MM.1S (cell line): ENCODE measurements at regions not wholly inside any gene's neighbourhood (a gene's known extent, or its start where the extent isn't known, plus 50 kb on each side); places are given as distances from the start of the nearest gene placed in this dataset.
A peak's percentile ranks its signal among the peaks of the same experiment; 100 is the strongest.

Experiments
- DNase-seq: peaks from one replicate; pipeline ENCODE4 v3.0.0-alpha.2; 2015
- H2AFZ ChIP-seq: fragments of 300-600 bp; sonication (generic); 2 replicates; pipeline ENCODE4 v1.6.0; 2016; ENCODE audit warnings: antibody characterized with exemption, low read length
- H3F3A ChIP-seq: fragments of 300-600 bp; sonication (generic); 2 replicates; pipeline ENCODE4 v1.6.1; 2016; ENCODE audit warnings: mild to moderate bottlenecking, antibody characterized with exemption, low read length, moderate library complexity, mixed read lengths; ENCODE audit not compliant: insufficient read depth
- H3K27ac ChIP-seq: fragments of 300-600 bp; sonication (generic); 2 replicates; pipeline ENCODE4 v1.5.1; 2016; ENCODE audit warnings: mild to moderate bottlenecking, low read length
- H3K27me3 ChIP-seq: fragments of 300-600 bp; sonication (generic); replicated peaks from 2 replicates; pipeline ENCODE4 v1.6.0; 2016; ENCODE audit warnings: low read length; ENCODE audit not compliant: insufficient read depth
- H3K36me3 ChIP-seq: fragments of 300-600 bp; sonication (generic); replicated peaks from 2 replicates; pipeline ENCODE4 v1.6.1; 2016; ENCODE audit warnings: mild to moderate bottlenecking, low read length, mixed read lengths; ENCODE audit not compliant: insufficient read depth
- H3K4me1 ChIP-seq: fragments of 300-600 bp; sonication (generic); 2 replicates; pipeline ENCODE4 v1.6.1; 2016; ENCODE audit warnings: low read length, mixed read lengths
- H3K4me2 ChIP-seq: fragments of 300-600 bp; sonication (generic); 2 replicates; pipeline ENCODE4 v1.6.0; 2016; ENCODE audit warnings: low read depth, low read length
- H3K4me3 ChIP-seq: fragments of 300-600 bp; sonication (generic); 2 replicates; pipeline ENCODE4 v1.5.1; 2016; ENCODE audit warnings: low read length, mixed read lengths
- H3K79me2 ChIP-seq: fragments of 300-600 bp; sonication (generic); 2 replicates; pipeline ENCODE4 v1.6.1; 2016; ENCODE audit warnings: mixed run types, low read length, mixed read lengths
- H3K9ac ChIP-seq: fragments of 300-600 bp; sonication (generic); 2 replicates; pipeline ENCODE4 v1.6.1; 2016; ENCODE audit warnings: low read length, mixed read lengths
- H3K9me2 ChIP-seq: fragments of 300-600 bp; sonication (generic); replicated peaks from 2 replicates; pipeline ENCODE4 v1.6.1; 2016; ENCODE audit warnings: mild to moderate bottlenecking, low read length, mixed read lengths; ENCODE audit not compliant: insufficient read depth
- H3K9me3 ChIP-seq: fragments of 300-600 bp; sonication (generic); replicated peaks from 2 replicates; pipeline ENCODE4 v1.6.1; 2016; ENCODE audit warnings: mild to moderate bottlenecking, low read length, mixed read lengths; ENCODE audit not compliant: insufficient read depth
- H4K20me1 ChIP-seq: fragments of 300-600 bp; sonication (generic); 2 replicates; pipeline ENCODE4 v1.6.1; 2016; ENCODE audit warnings: mild to moderate bottlenecking, low read length, moderate library complexity, mixed read lengths; ENCODE audit not compliant: insufficient read depth
- CTCF ChIP-seq: fragments of 300-600 bp; sonication (generic); IDR thresholded peaks from 2 replicates; pipeline ENCODE4 v1.5.1; 2016; ENCODE audit warnings: antibody characterized with exemption, low read length, mixed read lengths
- EZH2 ChIP-seq: fragments of 300-600 bp; sonication (generic); optimal IDR thresholded peaks from 2 replicates; pipeline ENCODE3; 2017; ENCODE audit warnings: low read depth, mild to moderate bottlenecking, antibody characterized with exemption, low read length, mixed read lengths
- EZH2phosphoT487 ChIP-seq: fragments of 300-600 bp; sonication (generic); IDR thresholded peaks from 2 replicates; pipeline ENCODE4 v1.6.1; 2018; ENCODE audit warnings: antibody characterized with exemption, low read length

- Histone ChIP-seq H3K9me3 (no peaks in the 10 kb centered on the region), H3K27me3 (no peaks in the 10 kb centered on the region), H4K20me1 (no peaks in the 10 kb centered on the region), H2AFZ (no peak overlapping the region), H3F3A (no peaks in the 10 kb centered on the region), H3K4me3 (no peak overlapping the region), H3K9me2 (no peaks in the 10 kb centered on the region), H3K4me2 (no peak overlapping the region), H3K27ac (no peak overlapping the region), H3K9ac (no peak overlapping the region), H3K36me3 (no peaks in the 10 kb centered on the region), H3K4me1 (no peaks in the 10 kb centered on the region), H3K79me2 (no peaks in the 10 kb centered on the region)
- DNase-seq = no peak
- no peak for TF ChIP-seq CTCF
- no peak for TF ChIP-seq EZH2
- no peak for TF ChIP-seq EZH2phosphoT487
These were observed 182.7 kb downstream of the ETAA1 start for GRCh38 chr2:67579806-67580205.

DNA sequence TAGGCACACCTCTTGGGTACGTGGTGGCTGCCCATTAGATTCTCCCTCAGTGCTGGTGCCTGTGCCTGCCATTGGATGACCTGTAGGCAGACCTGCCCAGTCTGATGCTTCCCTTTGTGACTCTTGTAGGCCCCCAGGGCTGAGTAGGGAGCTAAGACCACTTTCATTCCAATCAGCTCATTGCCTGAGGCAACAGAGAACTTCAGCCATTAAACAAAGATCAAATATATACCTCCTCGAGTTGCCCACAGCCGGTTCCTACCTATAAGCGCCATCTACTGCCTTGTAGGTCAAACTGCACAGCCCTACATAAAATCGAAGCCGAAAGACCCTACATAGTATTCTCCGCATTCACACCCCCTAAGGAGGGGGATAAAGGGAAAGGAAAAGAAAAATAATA is 184.6 kb downstream of the ETAA1 start:
- H4K20me1 ChIP-seq = no peaks in the 10 kb centered on the region
- no peaks in the 10 kb centered on the region for H3K27me3 ChIP-seq
- no peak for TF ChIP-seq EZH2phosphoT487
- TF ChIP-seq CTCF = peak; percentile 35
- no peaks in the 10 kb centered on the region for H3K79me2 ChIP-seq
- H3K9ac ChIP-seq = no peak overlapping the region
- no peaks in the 10 kb centered on the region for H3K9me3 ChIP-seq
- no peak overlapping the region for H3K4me3 ChIP-seq
- no peaks in the 10 kb centered on the region for H3F3A ChIP-seq
- no peaks in the 10 kb centered on the region for H3K36me3 ChIP-seq
- no peak overlapping the region for H2AFZ ChIP-seq
- no peak overlapping the region for H3K4me2 ChIP-seq
- DNase-seq = no peak
- H3K9me2 ChIP-seq = no peaks in the 10 kb centered on the region
- no peak overlapping the region for H3K27ac ChIP-seq
- no peaks in the 10 kb centered on the region for H3K4me1 ChIP-seq

GRCh38 chr2:67583185-67583584 is 186.1 kb downstream of the ETAA1 start:
- no peak for TF ChIP-seq EZH2phosphoT487
- no peak for TF ChIP-seq EZH2
- TF ChIP-seq CTCF = no peak
- DNase-seq = no peak
- H3K27me3 ChIP-seq = no peaks in the 10 kb centered on the region
- H3K4me1 ChIP-seq = no peaks in the 10 kb centered on the region
- no peaks in the 10 kb centered on the region for H3F3A ChIP-seq
- H3K36me3 ChIP-seq = no peaks in the 10 kb centered on the region
- no peaks in the 10 kb centered on the region for H3K9me2 ChIP-seq
- no peak overlapping the region for H3K27ac ChIP-seq
- no peaks in the 10 kb centered on the region for H3K9me3 ChIP-seq
- H3K9ac ChIP-seq = no peak overlapping the region
- H2AFZ ChIP-seq = no peak overlapping the region
- H4K20me1 ChIP-seq = no peaks in the 10 kb centered on the region
- H3K4me2 ChIP-seq = no peak overlapping the region
- no peak overlapping the region for H3K4me3 ChIP-seq
- H3K79me2 ChIP-seq = no peaks in the 10 kb centered on the region
